ENCODE measurements at regions not wholly inside any gene's neighbourhood (a gene's known extent, or its start where the extent isn't known, plus 50 kb on each side); places are given as distances from the start of the nearest gene placed in this dataset.

DNA sequence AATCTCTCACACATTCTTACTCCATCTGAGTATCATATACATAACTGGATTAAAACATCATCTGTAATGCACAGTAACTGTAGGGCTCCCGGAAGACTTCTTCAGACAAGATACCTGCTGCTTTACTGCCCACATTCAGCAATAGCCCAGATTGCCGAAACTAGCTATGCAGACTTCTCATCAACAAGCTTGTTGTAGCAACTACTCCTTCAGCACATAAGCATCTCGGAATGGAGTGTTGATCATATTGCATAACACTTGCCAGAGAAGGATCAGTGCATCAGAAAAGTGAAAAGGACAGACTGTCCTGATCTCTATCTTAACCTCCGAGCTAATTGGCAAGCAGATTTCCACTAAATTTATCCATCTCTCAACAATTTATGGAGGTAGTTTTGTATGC lies 354.6 kb upstream of the C1orf87 start:
- no peak for DNase-seq (ENCODE audit: low spot score)

DNA sequence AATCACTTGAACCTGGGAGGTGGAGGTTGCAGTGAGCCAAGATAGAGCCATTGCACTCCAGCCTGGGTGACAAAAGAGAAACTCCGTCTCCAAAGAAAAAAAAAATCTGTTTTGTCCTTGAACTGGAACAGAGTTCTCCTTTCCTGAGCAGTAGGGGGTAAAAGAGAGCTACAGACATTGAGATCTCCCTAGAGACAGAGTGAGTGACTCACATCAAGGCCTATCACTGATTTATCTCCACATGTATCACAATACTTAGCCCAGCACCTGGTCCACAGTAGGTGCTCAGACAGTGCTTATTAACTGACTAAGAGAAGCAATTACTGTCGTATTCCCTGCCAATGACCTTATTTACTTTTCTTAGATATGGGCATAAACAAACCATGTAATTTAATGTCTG lies 354.1 kb upstream of the C1orf87 start:
- DNase-seq (ENCODE audit: low spot score), result no peak

DNA sequence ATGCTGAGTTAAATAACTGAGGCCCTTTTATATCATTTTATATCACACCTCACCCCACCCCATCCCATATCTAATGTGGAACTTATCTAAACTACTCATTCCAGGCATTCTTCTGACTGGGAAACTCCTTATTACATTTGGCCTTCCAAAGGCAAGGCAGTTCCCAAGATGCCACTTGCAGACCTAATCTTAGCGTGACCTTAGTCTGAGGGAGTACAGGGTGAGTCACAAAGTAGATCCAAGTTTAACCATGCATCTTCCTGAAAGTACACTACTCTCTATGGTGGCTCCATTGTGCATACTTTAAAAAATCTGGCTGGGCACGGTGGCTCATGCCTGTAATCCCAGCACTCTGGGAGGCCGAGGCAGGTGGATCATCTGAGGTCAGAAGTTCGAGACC lies 353.6 kb upstream of the C1orf87 start:
- no peak for DNase-seq (ENCODE audit: low spot score)

DNA sequence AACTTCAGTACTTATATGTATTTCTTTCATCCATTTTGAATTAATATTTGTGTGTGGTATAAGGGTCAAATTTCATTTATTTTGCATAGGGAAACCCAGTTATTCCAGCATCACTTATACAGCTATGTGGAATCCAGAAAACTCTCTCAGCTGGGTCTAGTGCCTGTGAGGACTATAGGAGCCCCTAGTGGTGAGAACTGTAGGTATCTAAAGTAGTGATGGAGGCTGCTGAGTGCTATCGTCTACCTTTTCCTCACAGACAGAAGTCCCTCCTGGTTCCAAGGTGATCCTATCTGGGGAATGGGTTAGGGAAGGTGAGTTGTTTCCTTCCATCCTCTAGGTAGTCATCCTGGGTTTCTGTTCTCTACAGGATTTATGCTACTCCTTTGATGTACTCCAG lies 352.0 kb upstream of the C1orf87 start:
- DNase-seq (ENCODE audit: low spot score), result no peak

DNA sequence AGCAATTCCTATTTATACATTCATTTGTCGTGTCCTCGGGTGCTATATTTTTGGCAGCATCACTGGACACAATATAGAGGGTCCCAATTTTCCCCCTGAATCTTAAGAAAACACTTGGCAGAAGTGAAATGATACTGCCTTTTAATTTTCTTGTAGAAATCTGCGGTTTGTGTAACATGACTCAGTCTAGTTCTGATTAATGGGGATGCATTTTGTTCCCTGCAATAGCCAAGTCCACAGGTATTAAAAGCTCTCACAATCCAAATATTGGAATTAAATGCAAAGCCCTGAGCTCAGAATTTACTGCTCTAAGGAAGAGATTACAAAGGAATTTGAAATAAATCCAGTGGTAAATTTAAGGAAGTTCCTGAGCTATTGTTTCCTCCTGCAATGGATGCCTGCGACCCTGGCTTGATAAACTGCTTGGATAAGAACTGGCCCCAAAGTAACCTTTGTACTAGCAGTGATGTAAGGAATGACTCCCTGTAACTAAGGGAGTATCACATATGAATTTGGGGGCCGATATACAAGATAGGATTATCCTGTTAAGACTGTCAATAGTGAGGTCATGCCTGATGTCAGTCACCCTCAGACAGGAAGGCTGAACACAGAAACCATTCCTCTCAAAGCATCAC lies 349.7 kb upstream of the C1orf87 start:
- peak; percentile 11 for DNase-seq (ENCODE audit: low spot score)

DNA sequence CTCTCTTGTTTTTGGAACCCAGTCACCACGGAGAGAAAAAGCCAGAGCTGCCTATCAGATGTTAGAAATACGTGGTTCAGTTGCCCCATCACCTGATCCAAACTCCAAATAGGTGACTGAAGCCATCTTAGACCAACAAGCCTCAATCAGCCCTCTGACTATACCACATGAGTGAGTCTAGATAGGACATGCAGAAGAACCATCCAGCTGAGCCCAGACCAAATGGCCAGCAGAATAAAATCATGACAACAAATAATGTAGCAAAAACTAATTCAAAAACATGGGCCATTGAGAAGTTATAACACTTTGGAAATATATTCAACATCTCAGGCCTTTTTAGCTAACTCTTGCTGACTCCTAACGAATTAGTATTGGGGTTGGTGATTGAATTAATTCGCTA lies 348.4 kb upstream of the C1orf87 start:
- DNase-seq (ENCODE audit: low spot score), result no peak

DNA sequence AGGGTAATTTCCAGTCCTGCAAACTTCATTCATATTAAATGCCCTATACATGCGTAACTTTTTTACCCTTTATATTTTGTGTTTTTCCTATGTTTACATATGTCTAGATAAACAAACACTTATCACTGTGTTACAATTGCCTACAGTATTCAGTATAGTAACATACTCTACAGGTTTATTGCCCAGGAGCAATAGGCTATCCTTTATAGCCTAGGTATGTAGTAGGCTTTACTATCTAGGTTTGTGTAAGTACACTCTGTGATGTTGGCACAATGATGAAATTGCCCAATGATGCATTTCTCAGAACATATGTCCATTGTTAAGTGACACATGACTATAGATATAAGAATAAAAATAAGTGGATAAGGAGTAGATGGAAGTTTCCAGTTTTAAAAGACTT lies 345.5 kb upstream of the C1orf87 start:
- DNase-seq (ENCODE audit: low spot score), result no peak

DNA sequence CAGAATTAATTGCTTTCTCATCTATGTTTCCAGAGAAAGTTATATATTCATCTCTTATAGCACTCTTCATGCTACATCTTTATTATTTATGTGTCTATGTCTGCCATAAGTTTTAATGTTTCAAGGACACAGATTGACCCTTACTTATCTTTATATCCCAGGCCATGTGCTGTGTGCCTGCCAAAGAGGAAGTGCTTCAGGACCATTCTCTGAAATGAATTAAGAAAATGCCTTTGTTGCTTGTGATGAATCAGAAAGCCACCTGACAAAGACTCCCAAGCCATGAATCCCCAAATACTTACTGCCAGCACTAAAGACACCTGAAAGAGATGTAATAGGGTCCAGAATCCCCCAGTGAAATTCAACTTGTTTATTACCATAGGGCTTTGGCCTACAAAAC lies 342.1 kb upstream of the C1orf87 start:
- DNase-seq (ENCODE audit: low spot score), result no peak

DNA sequence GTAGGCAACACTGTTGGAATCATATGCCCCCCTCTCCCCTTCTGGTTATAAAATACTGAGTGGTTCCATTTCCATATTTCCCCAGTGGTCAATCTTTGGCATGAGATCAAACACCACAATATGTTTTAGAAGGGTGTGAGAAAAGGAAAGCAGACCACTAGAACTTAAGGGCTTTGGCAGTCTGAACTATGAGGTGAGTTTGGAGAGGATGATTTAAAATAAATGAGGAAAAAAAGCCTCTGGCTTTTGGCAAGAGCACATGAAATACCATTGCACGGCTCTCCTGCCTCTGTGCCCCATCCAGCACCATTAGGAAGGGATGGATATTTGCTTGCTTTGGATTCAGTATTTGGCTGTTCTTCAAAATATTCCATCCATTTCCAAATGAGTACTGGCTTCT lies 339.5 kb upstream of the C1orf87 start:
- DNase-seq (ENCODE audit: low spot score), result no peak

DNA sequence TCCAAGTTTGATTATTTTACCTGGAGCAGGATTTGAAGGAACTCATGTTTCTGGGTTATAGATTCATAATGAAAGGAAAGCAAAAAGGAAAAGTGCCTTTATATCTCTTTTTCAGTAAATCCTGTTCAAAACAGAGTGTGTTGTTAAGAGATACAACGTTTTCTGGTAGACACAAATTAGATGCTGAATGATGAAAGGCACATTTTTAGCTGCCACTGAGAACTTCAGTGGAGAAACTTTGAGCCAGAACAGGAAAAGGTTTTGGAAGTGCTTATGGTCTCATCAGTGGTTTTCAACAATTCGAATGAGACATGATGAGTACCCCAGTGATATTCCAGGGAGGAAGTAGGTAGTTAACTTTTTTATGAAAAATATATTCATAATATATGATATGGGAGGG lies 338.0 kb upstream of the C1orf87 start:
- no peak for DNase-seq (ENCODE audit: low spot score)

DNA sequence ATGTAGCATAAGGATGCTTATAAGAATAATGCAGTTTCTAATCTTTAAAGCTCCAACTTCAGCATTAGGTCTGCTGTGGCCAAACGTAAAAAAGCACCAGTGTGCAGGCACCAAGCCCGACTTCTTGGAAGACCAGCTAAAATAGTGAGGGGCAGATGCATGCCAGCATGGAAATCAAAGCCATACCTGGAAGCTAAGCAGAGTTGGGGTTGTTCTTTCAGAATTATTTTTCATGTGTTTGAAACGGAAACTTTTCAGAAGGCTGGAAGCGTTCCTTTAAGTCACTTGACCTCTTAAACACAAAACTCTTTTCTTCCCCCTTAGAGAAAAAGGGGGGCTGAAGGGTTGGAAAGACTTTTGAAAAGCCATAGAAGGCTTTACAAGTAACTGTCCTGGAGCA lies 329.2 kb upstream of the C1orf87 start:
- DNase-seq (ENCODE audit: low spot score), result no peak

DNA sequence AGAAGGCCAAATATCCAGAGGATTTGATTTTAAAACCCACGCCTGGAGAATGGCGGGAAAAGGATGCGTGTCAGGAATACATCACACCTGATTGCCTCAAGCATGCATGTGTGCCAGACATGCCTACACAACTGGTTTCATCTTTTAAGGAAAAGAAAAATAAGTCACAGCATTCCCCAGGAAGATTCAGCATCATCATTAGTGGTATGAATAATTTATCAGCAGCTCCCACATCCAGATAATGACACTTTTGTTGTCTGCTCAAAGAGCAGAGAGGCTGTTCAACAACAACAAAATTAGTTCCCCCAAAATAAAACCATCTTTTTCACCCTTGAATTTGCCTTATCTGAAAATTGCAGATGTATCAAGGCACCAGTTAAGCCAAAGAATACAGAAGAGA lies 328.6 kb upstream of the C1orf87 start:
- DNase-seq (ENCODE audit: low spot score), result no peak

DNA sequence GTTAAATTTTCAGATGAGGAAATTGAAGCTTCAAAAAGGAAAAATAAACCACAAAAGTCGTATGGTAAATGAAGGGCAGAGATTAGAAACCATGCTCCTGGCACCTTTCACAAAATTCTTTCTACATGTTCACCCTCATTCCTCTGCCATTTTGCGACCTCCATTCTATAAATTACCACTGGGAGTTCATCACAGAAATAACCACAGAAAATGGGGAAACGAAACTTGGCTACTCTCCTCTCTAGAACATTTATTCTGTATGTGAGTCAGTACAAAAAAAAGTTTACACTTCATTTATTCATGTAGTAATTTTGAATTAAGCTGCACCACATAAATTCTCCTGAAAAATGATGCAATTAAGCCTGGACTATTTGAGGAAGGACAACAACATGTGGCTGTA lies 320.9 kb upstream of the C1orf87 start:
- DNase-seq (ENCODE audit: low spot score), result no peak

DNA sequence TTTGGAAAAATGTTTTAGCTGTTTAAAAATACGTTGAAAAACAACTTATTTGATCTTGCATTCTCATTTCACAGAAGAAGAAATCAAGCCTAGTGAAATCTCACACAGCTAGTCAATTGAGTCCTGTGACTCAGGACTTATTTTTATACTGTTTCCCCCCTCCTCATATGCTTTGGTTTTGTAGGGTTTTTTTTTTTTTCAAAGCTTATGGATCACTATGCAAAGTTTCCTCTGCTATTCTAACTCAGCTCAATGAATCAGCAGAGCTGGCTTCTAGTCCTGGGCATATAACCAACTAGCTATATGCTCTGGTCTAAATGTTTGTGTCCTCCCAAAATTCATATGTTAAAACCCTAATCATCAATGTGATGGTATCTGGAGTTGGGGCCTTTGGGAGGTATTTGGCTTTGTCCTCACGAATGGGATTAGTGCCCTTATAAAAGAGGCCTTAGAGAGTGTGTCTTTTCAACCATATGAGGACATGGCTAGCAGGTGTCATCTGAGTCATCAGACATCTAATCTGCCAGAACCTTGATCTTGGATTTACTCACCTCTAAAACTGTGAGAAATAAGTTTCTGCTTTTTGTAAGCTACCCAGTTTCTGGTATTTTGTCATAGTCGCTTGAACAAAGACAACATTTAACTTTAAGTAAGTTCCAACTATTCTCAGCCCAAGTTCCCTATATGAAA lies 317.2 kb upstream of the C1orf87 start:
- no peak for DNase-seq (ENCODE audit: low spot score)

DNA sequence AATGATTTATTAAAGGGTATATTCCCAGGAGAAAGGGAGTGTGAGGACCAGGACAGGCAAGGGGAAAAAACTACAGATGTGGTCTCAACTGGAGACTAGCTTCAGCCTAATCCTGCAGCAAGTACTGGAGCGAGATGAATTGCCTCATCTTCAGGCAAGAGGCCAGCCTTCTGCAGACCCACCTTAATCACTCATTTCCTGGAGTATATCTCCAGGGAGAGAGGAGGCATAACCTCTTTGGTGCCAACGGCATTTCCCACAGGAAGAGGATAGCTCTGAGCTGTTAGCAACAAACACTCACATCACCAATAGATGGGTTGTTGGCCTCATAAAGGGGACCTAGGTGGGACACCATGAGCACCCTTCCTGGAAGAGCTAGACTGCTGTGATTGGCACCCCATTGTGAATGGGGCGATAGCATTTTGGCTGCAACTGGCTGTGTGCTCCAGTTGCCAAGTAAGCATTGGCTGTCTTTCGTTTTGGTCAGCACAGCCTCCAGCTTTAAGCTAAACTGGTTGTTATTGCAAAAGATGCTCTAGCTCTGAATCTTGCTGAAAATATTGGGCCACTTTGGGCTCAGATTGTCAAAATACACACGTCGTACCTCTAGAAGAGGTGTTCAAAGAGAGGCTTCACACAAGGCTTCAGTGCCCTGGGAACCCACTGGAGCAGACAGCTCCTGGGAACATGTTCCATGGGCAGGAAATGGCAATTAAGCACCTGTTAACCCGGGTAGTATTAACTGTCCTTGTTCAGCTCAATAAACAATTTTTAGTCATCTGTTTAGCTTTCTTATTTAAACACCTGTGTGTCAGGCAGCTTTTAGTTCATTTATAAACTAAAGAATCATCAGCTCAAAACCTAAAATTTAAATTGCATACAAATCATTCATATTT lies 314.8 kb upstream of the C1orf87 start:
- DNase-seq (ENCODE audit: low spot score), result peak; percentile 59

DNA sequence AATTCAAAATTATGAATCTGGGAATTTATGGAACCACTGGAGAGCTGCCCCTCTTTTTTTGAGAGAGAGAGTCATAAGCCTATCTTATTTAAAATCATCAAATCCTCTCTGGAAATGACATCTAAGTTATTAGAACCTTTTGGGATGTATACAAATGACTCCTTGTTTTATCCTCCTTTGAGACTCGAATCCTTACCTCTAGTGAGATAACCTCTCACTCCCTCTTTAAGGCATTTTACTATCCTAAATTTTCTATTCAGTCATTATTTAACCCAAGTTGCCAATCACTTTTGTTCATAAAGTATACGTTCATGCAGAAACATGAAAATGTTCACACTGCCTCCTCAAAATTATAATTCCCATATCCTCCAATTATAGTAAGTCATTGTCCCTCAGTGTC lies 313.6 kb upstream of the C1orf87 start:
- no peak for DNase-seq (ENCODE audit: low spot score)

DNA sequence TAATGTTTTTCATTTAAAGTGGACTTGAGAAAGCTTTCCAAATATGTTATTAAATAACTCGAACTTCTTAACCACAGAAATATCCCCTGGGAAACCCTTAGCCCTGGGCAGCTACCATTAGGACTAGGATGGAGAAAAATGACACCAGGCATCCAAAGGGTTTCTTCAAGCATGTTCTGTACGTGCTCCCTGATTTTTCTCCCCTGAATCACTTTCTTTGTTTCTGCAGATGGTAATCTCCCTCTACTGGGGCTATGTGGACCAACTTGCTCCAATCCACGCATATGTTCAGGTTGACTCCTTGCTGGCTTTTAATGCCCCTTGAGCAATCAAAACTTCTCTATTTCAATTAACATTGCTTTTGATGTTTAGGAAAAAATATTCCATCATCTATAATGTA lies 312.7 kb upstream of the C1orf87 start:
- no peak for DNase-seq (ENCODE audit: low spot score)

DNA sequence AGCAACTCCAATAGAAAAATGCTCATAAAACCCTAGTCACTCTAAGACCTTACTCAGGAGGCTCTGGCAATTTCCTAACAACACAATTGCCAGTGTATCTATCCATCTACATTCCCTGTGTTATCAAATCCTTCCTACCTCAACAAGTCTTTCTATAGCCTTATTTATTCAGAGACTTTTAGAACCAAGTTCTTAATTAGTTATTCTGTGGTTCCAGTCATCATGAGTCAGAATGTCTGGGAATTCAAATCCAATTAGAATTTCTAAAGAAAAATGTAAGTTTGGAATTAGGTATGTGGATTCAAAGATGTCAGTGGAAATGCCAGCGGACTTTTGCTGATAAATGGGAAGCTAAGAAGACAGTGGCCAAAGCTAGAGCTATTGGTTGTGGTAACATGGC lies 302.6 kb upstream of the C1orf87 start:
- DNase-seq (ENCODE audit: low spot score), result no peak

DNA sequence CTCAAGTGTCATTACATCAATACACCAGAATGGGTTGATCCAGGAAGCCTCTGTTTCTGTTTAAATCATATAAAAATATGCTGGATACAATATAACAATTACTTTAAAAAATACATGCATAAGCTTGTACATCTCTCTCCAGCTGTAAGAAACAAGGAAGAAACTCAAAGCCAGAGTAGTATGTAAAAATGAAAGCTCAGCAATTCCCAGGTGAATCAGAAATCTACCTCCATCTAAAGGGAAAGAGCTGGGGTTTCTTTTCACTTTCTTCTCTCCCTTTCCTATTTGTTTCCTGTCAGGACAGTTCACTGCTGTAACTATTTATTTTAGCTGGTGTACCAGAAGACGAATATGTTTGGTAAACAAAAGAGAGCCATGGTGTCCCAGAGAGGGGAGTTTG lies 301.0 kb upstream of the C1orf87 start:
- DNase-seq (ENCODE audit: low spot score), result no peak

DNA sequence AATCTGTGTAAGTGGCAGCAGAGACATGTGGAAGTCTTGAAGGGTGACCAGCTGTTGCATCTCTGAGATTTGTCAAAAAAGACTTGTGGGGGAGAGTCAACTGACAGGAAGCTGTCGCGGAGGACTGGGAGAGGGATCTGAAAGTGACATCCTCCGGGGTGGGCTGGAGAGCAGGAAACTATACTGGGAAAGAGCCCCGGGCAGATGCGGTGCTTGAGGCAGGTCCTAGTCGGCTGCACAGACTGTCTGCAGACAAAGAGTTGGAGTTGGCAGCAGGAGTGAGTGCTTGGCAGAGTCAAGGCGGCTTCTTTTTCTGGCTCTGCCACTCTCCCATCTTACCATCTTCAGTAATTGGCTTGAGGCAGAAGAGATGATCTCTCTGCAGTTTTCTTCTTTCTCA lies 294.0 kb upstream of the C1orf87 start:
- no peak for DNase-seq (ENCODE audit: low spot score)

DNA sequence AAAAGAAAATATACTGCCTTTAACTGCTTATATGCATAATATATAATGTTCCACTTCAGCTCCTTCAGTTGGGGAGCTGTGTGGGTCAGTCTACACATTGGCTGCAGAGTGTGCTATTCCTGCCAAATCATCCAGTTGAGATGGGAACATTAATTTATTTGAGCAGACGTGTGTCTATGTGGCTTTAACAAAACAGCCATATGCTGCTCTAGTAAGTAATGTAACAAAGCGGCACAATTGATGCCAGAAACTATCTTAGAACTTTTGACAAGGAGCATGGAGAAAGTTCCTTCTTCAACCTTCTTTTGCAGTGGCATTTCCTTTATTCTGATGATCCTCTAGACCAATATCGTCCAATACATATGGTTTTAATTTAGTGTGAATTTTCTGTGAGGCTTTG lies 285.9 kb upstream of the C1orf87 start:
- no peak for DNase-seq (ENCODE audit: low spot score)

DNA sequence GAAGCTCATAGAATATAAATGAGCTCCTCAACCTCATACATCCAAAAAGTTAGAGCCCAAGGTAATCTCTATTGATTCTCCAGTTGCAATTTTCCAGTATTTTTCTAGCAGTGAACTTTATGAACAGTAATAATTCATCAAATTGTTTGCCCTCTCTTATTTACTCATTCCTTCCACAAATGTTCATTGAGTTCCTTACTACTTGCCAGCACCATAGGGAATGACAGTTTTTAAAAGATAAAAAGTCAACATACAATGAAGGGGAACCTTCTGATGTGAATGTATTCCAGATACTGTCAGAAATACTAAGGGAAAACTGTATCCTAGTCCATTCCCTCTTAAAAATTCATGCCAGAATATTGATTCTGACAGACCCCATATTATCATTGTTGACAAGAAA lies 277.0 kb upstream of the C1orf87 start:
- no peak for DNase-seq (ENCODE audit: low spot score)

DNA sequence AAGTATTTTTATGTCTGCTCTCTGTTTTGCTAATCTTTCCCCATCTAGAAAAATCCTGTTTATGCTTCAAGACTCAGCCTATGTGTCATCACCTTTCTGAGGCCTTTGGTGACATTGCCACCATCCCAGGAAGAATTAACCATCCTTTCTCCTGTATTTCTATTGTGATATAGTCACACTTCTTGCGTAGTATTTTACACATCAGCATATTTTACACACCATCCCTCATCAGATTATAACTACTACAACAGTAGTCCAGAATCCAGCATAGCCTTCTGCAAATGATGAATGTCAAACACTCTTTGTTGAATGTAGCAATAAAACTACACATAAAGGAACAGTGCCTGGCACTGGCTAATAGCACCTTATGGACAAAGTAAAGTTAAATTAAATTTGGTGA lies 275.3 kb upstream of the C1orf87 start:
- no peak for DNase-seq (ENCODE audit: low spot score)
